Spleen (tissue), 11 donors: ENCODE measurements at regions not wholly inside any gene's neighbourhood (a gene's known extent, or its start where the extent isn't known, plus 50 kb on each side); places are given as distances from the start of the nearest gene placed in this dataset.

Experiments
- DNase-seq: peaks from one replicate; pipeline ENCODE4 v3.0.0-alpha.2; 2020
- H3K27ac ChIP-seq, 8 donors: fragments of 200-600 bp; sonication (generic) in 7 of 8; 1 replicate in 4 of 8; 2 replicates in 4 of 8; pipeline versions ENCODE4 v1.5.0 to v1.8.0; 2016 to 2021; ENCODE audit warnings: inconsistent platforms in 4 of 8, mild to moderate bottlenecking in 4 of 8, moderate library complexity in 1 of 8
- H3K27me3 ChIP-seq, 7 donors: fragments of 200-600 bp; sonication (generic) in 6 of 7; replicated peaks in 1 of 7; 1 replicate in 4 of 7; 2 replicates in 3 of 7; pipeline versions ENCODE4 v1.5.0 to v1.8.0; 2016 to 2021; ENCODE audit warnings: inconsistent platforms in 3 of 7, mild to moderate bottlenecking in 1 of 7
- H3K36me3 ChIP-seq, 6 donors: fragments of 200-600 bp; sonication (generic) in 5 of 6; 1 replicate in 4 of 6; 2 replicates in 2 of 6; pipeline versions ENCODE4 v1.5.0 to v1.8.0; 2016 to 2021; ENCODE audit warnings: inconsistent platforms in 2 of 6
- H3K4me1 ChIP-seq, 6 donors: fragments of 200-600 bp; sonication (generic) in 5 of 6; 1 replicate in 3 of 6; 2 replicates in 3 of 6; pipeline versions ENCODE4 v1.5.0 to v1.8.0; 2016 to 2021; ENCODE audit warnings: inconsistent platforms in 3 of 6
- H3K4me3 ChIP-seq, 8 donors: fragments of 200-600 bp; sonication (generic) in 7 of 8; 1 replicate in 4 of 8; 2 replicates in 4 of 8; pipeline versions ENCODE4 v1.5.0 to v1.8.0; 2016 to 2021; ENCODE audit warnings: inconsistent platforms in 4 of 8, mild to moderate bottlenecking in 4 of 8, moderate library complexity in 2 of 8
- H3K9me3 ChIP-seq, 8 donors: fragments of 200-600 bp; sonication (generic) in 7 of 8; 1 replicate in 4 of 8; 2 replicates in 4 of 8; pipeline versions ENCODE4 v1.5.0 to v1.8.0; 2016 to 2021; ENCODE audit warnings: inconsistent platforms in 4 of 8
- CTCF ChIP-seq, 11 experiments: fragments of 200-600 bp in 7 of 11; fragments of 450-650 bp in 4 of 11; sonication (generic) in 4 of 11; IDR thresholded peaks in 8 of 11; conservative IDR thresholded peaks in 3 of 11; 1 replicate in 7 of 11; 2 replicates in 4 of 11; pipeline versions ENCODE4 v1.4.0 to v1.8.0; 2016 to 2021; ENCODE audit warnings: antibody characterized with exemption in 11 of 11, inconsistent platforms in 4 of 11, mild to moderate bottlenecking in 1 of 11
- POLR2A ChIP-seq, 3 donors: fragments of 450-650 bp; IDR thresholded peaks; one replicate each; pipeline ENCODE4 v1.5.1; 2017; ENCODE audit warnings: antibody characterized with exemption in 3 of 3, mild to moderate bottlenecking in 1 of 3
- POLR2AphosphoS5 ChIP-seq, 3 donors: sonication (generic); formaldehyde crosslinking; IDR thresholded peaks; one replicate each; pipeline ENCODE4 v1.5.1; 2017; ENCODE audit warnings: antibody characterized with exemption in 3 of 3
- WGBS, 5 donors: extraction: QIAGEN DNeasy Blood & Tissue Kit in 3 of 5; methylation state at CpG; one replicate each; pipeline versions ENCODE4 v1.1.5 to v1.1.7; 2013 to 2018; 5-methylcytosine and 5-hydroxymethylcytosine counted together
- intact Hi-C: fragments of 100-400 bp; cut with DNase I; formaldehyde crosslinking; loops from one replicate; pipeline ENCODE4 v1.15.0; 2023; ENCODE audit warnings: low total_unique reads
- donor health status: healthy with polysubstance abuse.
- donor health status: DM: no; HTN: no; CAD: no; lungs with moderate emphysema.
- donor health status: DM: no; HTN: no; CAD: no.
- donor health status: Bipolar disorder and iron deficiency.
- donor health status: healthy.
- donor health status: DM: no; HTN: no; CAD: no.
- donor health status: DM: yes; HTN: yes; CAD: no.

GRCh38 chr7:22596763-22597400, 96.9 kb upstream of the STEAP1B start:
- no peak for DNase-seq
- 82 to 94% (median 86%) methylated on average over 5 of the region's 5 CpGs for WGBS, 5 donors
- no peaks in the 10 kb centered on the region for H3K36me3 ChIP-seq
- H3K4me3 ChIP-seq: no peak overlapping the region
- no peak overlapping the region for H3K27ac ChIP-seq
- TF ChIP-seq CTCF (IDR thresholded peaks at IDR 0.05 in 8 of 11, conservative IDR thresholded peaks at IDR 0.05 in 3 of 11) (no peak), POLR2A (IDR thresholded peaks at IDR 0.05) (no peak), POLR2AphosphoS5 (IDR thresholded peaks at IDR 0.05) (no peak)
- intact Hi-C loops: no loop called here
- peaks cover 0 to 10% (median 0%) of the 10 kb centered on the region in 6 donors for H3K4me1 ChIP-seq
- H3K9me3 ChIP-seq: no peaks in the 10 kb centered on the region
- no peaks in the 10 kb centered on the region for H3K27me3 ChIP-seq

GRCh38 chr7:22594020-22594419, 94.0 kb upstream of the STEAP1B start:
- TF ChIP-seq POLR2AphosphoS5 (IDR thresholded peaks at IDR 0.05): no peak
- no peak for TF ChIP-seq CTCF (IDR thresholded peaks at IDR 0.05 in 8 of 11, conservative IDR thresholded peaks at IDR 0.05 in 3 of 11)
- TF ChIP-seq POLR2A (IDR thresholded peaks at IDR 0.05): no peak
- H3K27ac ChIP-seq: no peak overlapping the region
- H3K4me3 ChIP-seq: no peak overlapping the region
- no peak for DNase-seq
- H3K36me3 ChIP-seq: no peaks in the 10 kb centered on the region
- H3K9me3 ChIP-seq: no peaks in the 10 kb centered on the region
- no peaks in the 10 kb centered on the region for H3K27me3 ChIP-seq
- peaks cover 0 to 20% (median 11%) of the 10 kb centered on the region in 6 donors for H3K4me1 ChIP-seq
- 92 to 100% (median 97%) methylated on average over 2 of the region's 2 CpGs for WGBS, 5 donors
- intact Hi-C loops: no loop called here

- Histone ChIP-seq H3K4me3 (no peak overlapping the region), H3K27me3 (no peaks in the 10 kb centered on the region), H3K9me3 (no peaks in the 10 kb centered on the region), H3K27ac (no peak overlapping the region), H3K4me1 (peaks cover 8 to 46% (median 34%) of the 10 kb centered on the region in 6 donors), H3K36me3 (no peaks in the 10 kb centered on the region)
- TF ChIP-seq POLR2AphosphoS5 (IDR thresholded peaks at IDR 0.05) (no peak), POLR2A (IDR thresholded peaks at IDR 0.05) (no peak)
- intact Hi-C loops: no loop called here
- DNase-seq: no peak
- WGBS, 5 donors: 81 to 94% (median 83%) methylated on average over 2 of the region's 2 CpGs
Observed at GRCh38 chr7:22591271-22591670, 91.3 kb upstream of the STEAP1B start.

- H3K27ac ChIP-seq: peak overlapping the region in 5 of 8 donors; percentile 3 to 48 (median 22)
- intact Hi-C loops: no loop called here
- no peaks in the 10 kb centered on the region for H3K27me3 ChIP-seq
- no peak for DNase-seq
- peaks cover 8 to 58% (median 35%) of the 10 kb centered on the region in 6 donors for H3K4me1 ChIP-seq
- no peaks in the 10 kb centered on the region for H3K9me3 ChIP-seq
- H3K36me3 ChIP-seq: no peaks in the 10 kb centered on the region
- 43 to 67% (median 54%) methylated on average over 10 of the region's 10 CpGs for WGBS, 5 donors
- H3K4me3 ChIP-seq: peak overlapping the region in 1 of 8 donors; percentile 5
- TF ChIP-seq POLR2AphosphoS5 (IDR thresholded peaks at IDR 0.05) (peak in 2 of 3 donors; percentile 33 to 35), POLR2A (IDR thresholded peaks at IDR 0.05) (no peak), CTCF (IDR thresholded peaks at IDR 0.05 in 8 of 11, conservative IDR thresholded peaks at IDR 0.05 in 3 of 11) (no peak)
Observed at GRCh38 chr7:22589641-22590201, 89.7 kb upstream of the STEAP1B start.
